H1 (cell line): ENCODE measurements at regions not wholly inside any gene's neighbourhood (a gene's known extent, or its start where the extent isn't known, plus 50 kb on each side); places are given as distances from the start of the nearest gene placed in this dataset.

Source experiments
- CBX5 ChIP-seq: fragments of 300-800, 300-1000 bp; sonication (generic); IDR thresholded peaks from 2 replicates; pipeline ENCODE4 v1.7.1; 2016; ENCODE audit warnings: antibody characterized with exemption, low read length, low read depth
- EP300 ChIP-seq, 2 experiments: IDR thresholded peaks; 1 replicate in 1 of 2; 2 replicates in 1 of 2; pipeline ENCODE4 v1.6.1; 2011 to 2012; ENCODE audit warnings: low read depth in 2 of 2, low read length in 2 of 2, mild to moderate bottlenecking in 2 of 2, borderline replicate concordance in 1 of 2, inconsistent platforms in 1 of 2, moderate library complexity in 1 of 2
- POLR2AphosphoS5 ChIP-seq: IDR thresholded peaks from 2 replicates; pipeline ENCODE4 v1.6.1; 2011; ENCODE audit warnings: low read depth, low read length
- TAF1 ChIP-seq: IDR thresholded peaks from 2 replicates; pipeline ENCODE4 v1.6.1; 2011; ENCODE audit warnings: mild to moderate bottlenecking, low read depth, low read length
- YY1 ChIP-seq: IDR thresholded peaks from 2 replicates; pipeline ENCODE4 v1.6.1; 2011; ENCODE audit warnings: low read depth, mild to moderate bottlenecking, low read length

GRCh38 chr22:49076300-49077035 is 751.2 kb downstream of the BRD1 start:
- TF ChIP-seq CBX5, result no peak
- no peak for TF ChIP-seq EP300 (IDR thresholded peaks at IDR 0.05; ENCODE audit: borderline replicate concordance in 1 of 2, low read depth in 2 of 2, low read length in 2 of 2)
- no peak for TF ChIP-seq POLR2AphosphoS5
- no peak for TF ChIP-seq YY1
- no peak for TF ChIP-seq TAF1
